A673 (cell line): ENCODE measurements at regions not wholly inside any gene's neighbourhood (a gene's known extent, or its start where the extent isn't known, plus 50 kb on each side); places are given as distances from the start of the nearest gene placed in this dataset.

Experiments
- CTCF ChIP-seq: fragments of 300-800, 200-600 bp; sonication (generic); conservative IDR thresholded peaks from 2 replicates; pipeline ENCODE4 v1.5.1; 2017; ENCODE audit warnings: low read depth, mild to moderate bottlenecking, antibody characterized with exemption, low read length, moderate library complexity, mixed read lengths
- EZH2 ChIP-seq: fragments of 200-600 bp; sonication (generic); IDR thresholded peaks from 2 replicates; pipeline ENCODE4 v1.6.1; 2017; ENCODE audit warnings: borderline replicate concordance, low read depth, mild to moderate bottlenecking, mixed read lengths, antibody characterized with exemption, low read length; ENCODE audit not compliant: poor library complexity, severe bottlenecking

GRCh38 chr11:115892016-115892415, 387.8 kb upstream of the CADM1 start:
- TF ChIP-seq CTCF (no peak), EZH2 (no peak)
